ENCODE measurements at regions not wholly inside any gene's neighbourhood (a gene's known extent, or its start where the extent isn't known, plus 50 kb on each side); places are given as distances from the start of the nearest gene placed in this dataset.

DNA sequence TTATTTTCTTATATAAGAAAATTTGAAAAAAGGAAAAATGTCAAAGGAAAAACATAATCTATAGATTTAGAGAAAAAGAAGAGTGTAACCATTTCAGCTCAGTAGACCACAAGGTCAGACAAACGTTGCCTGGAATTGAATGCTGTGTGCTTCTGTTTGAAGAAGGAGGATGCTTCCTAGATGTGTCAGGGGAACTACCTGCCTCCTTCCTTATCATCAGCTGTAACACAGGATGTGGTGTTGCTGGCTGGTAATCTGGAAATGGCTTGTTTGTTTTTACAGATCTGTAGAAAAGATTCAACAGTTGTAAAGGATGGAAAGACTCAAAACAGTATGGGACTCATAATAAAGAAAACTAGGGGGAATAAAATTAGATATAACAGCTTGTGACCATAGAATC lies 160.7 kb upstream of the MEF2C start:
- Histone ChIP-seq H3K27me3 (ENCODE audit: control insufficient read depth, insufficient read depth, low read length) (no peaks in the 10 kb centered on the region), H3K36me3 (ENCODE audit: control insufficient read depth, insufficient read depth, low read length) (no peaks in the 10 kb centered on the region), H3K4me3 (ENCODE audit: low read depth, low read length) (no peak overlapping the region)
- TF ChIP-seq, protein P1, sequence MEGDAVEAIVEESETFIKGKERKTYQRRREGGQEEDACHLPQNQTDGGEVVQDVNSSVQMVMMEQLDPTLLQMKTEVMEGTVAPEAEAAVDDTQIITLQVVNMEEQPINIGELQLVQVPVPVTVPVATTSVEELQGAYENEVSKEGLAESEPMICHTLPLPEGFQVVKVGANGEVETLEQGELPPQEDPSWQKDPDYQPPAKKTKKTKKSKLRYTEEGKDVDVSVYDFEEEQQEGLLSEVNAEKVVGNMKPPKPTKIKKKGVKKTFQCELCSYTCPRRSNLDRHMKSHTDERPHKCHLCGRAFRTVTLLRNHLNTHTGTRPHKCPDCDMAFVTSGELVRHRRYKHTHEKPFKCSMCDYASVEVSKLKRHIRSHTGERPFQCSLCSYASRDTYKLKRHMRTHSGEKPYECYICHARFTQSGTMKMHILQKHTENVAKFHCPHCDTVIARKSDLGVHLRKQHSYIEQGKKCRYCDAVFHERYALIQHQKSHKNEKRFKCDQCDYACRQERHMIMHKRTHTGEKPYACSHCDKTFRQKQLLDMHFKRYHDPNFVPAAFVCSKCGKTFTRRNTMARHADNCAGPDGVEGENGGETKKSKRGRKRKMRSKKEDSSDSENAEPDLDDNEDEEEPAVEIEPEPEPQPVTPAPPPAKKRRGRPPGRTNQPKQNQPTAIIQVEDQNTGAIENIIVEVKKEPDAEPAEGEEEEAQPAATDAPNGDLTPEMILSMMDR (IDR thresholded peaks at IDR 0.05; ENCODE audit: insufficient read depth, low read depth, low read length), result no peak
- no peak for DNase-seq (ENCODE audit: low read depth)
- ChIA-PET CTCF (interaction anchor here (1.3 kb wide), 1 partner anchor 22 kb away, joined by 3 read pairs; no protein-coding TSS in a partner anchor), POLR2A (no interaction called here)

DNA sequence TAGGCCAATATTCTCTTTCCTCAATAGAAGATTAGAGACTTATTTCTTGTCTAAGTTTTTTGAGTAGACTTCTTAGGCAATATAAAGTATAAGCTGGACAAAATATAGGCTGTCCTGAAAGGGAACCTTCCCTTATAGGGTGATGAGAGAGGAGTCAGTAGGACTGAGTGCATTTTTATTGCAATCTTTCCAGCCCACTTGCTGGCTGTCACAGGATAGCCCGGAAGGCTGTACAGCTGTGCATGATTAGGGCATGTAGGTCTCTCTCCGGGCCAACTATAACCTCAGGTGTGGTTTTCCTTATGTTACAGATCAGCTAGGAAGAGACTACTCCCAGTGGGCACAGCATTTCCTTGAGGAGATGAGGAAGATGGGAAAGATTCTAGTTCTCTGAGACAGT lies 159.8 kb upstream of the MEF2C start:
- ChIA-PET POLR2A (no interaction called here), CTCF (interaction anchor here (1.3 kb wide), 1 partner anchor 23 kb away, joined by 3 read pairs; no protein-coding TSS in a partner anchor)
- Histone ChIP-seq H3K27me3 (ENCODE audit: control insufficient read depth, insufficient read depth, low read length) (no peaks in the 10 kb centered on the region), H3K36me3 (ENCODE audit: control insufficient read depth, insufficient read depth, low read length) (no peaks in the 10 kb centered on the region), H3K4me3 (ENCODE audit: low read depth, low read length) (no peak overlapping the region)
- TF ChIP-seq, protein P1 (IDR thresholded peaks at IDR 0.05; ENCODE audit: insufficient read depth, low read depth, low read length), result no peak
- DNase-seq (ENCODE audit: low read depth), result no peak

DNA sequence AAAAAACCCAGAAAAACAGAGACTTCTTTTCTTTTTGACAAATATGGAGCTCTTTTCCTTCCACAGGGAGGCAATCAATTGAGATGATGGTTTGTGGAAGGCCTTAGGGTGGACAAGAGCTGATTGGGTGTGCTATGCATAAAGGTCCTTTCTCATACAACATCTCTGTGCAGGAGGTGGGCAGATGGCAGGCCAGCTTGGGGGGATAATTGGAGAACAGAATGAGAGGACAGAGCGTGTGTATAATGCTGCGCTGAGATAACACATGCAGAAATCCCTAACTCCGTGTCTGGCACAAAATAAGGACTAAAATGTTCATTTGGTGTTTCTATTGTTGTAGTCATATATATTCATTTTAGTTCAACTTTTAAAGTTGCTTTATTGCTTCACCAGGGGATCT lies 159.0 kb upstream of the MEF2C start:
- ChIA-PET POLR2A (no interaction called here), CTCF (interaction anchor here (1.1 kb wide), 1 partner anchor 10 kb away, joined by 3 read pairs; no protein-coding TSS in a partner anchor)
- H3K4me3 ChIP-seq (ENCODE audit: low read depth, low read length), result no peak overlapping the region
- no peaks in the 10 kb centered on the region for H3K27me3 ChIP-seq (ENCODE audit: control insufficient read depth, insufficient read depth, low read length)
- TF ChIP-seq, protein P1 (IDR thresholded peaks at IDR 0.05; ENCODE audit: insufficient read depth, low read depth, low read length), result no peak
- no peaks in the 10 kb centered on the region for H3K36me3 ChIP-seq (ENCODE audit: control insufficient read depth, insufficient read depth, low read length)
- DNase-seq (ENCODE audit: low read depth), result no peak

DNA sequence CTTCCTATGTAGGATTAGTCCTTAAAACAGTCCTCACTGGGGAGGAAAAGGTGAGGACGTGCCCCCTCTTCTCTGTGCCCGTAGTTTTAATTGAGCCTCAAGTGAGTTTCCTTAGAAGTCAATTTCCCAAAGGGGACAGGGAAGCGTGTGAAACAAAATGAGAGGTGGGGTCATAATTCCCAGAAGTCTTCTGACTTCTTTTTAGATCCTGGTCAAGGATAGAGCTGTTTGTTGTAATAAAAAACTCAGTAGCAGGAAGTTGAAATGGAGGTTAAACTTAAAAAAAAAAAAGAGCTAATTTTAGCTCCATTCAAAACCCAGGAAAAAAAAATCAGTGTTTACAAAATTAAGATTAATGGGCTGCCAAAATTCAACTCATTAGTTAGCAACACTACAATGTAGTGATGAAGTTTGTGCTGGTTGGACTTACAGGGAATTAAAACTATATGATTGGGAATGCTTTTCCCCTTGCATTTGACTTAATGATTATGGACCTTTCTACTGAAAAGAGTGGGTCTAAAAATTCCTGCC lies 158.3 kb upstream of the MEF2C start:
- DNase-seq (ENCODE audit: low read depth), result no peak
- Histone ChIP-seq H3K27me3 (ENCODE audit: control insufficient read depth, insufficient read depth, low read length) (no peaks in the 10 kb centered on the region), H3K4me3 (ENCODE audit: low read depth, low read length) (no peak overlapping the region), H3K36me3 (ENCODE audit: control insufficient read depth, insufficient read depth, low read length) (no peaks in the 10 kb centered on the region)
- ChIA-PET CTCF (interaction anchor here (1.1 kb wide), 1 partner anchor 10 kb away, joined by 3 read pairs; no protein-coding TSS in a partner anchor), POLR2A (no interaction called here)
- TF ChIP-seq, protein P1 (IDR thresholded peaks at IDR 0.05; ENCODE audit: insufficient read depth, low read depth, low read length), result no peak

DNA sequence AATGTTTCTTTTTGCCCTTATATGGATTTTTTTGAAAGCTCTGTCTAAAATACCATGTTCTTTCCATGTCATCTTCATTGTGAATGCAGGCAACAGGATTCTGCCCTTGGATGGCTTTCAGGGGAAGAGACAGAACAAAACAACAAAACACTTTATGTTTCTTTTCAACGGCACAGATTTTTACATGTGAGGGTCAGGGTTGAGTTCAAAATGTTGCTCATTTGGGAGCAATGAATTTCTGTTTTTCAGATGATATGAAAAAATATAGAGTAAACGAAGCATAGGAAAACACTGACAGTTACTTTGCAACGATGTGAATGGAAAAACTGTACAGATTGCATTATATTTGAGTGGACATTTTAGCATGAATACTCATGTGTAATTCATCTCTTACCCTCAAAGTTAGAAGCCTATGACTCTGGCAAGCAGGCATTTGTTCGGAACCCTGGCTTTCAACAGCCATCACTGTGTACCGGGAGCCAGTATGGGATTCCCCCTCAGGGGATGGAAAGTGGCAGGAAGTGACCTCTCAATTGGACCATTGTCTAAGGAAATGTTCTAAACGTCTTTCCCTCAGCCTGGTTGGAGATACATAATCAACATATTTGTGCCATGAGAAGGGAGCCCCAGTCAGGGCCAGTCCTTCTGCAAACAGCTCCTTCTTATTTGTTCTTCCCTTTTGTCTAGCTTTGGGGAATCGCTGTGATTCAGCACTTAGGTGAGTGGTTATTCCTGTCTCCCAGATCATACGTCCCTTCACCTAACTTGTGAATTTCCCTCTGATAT lies 153.9 kb upstream of the MEF2C start:
- CTCF ChIA-PET, result no interaction called here
- POLR2A ChIA-PET, result no interaction called here
- Histone ChIP-seq H3K36me3 (ENCODE audit: control insufficient read depth, insufficient read depth, low read length) (no peaks in the 10 kb centered on the region), H3K4me3 (ENCODE audit: low read depth, low read length) (no peak overlapping the region), H3K27me3 (ENCODE audit: control insufficient read depth, insufficient read depth, low read length) (no peaks in the 10 kb centered on the region)
- TF ChIP-seq, protein P1 (IDR thresholded peaks at IDR 0.05; ENCODE audit: insufficient read depth, low read depth, low read length), result no peak
- DNase-seq (ENCODE audit: low read depth), result no peak

Measured in BJ (cell line).